Right lobe of liver (tissue), 4 donors: ENCODE measurements at regions not wholly inside any gene's neighbourhood (a gene's known extent, or its start where the extent isn't known, plus 50 kb on each side); places are given as distances from the start of the nearest gene placed in this dataset.
"Not testable (repeated sequence)": the region's sequence is repeated elsewhere in the genome, so short reads cannot be mapped to it uniquely, and the experiment has no call there.

Experiments
- POLR2A ChIP-seq: fragments of 450-650 bp; IDR thresholded peaks from one replicate; pipeline ENCODE4 v1.6.1; 2017; ENCODE audit warnings: antibody characterized with exemption, mild to moderate bottlenecking
- TF ChIP-seq, protein P1 (sequence below), 4 donors: fragments of 200-600 bp in 3 of 4; fragments of 450-650 bp in 1 of 4; IDR thresholded peaks; one replicate each; pipeline versions ENCODE4 v1.5.1 to v1.8.0; 2016 to 2022; ENCODE audit warnings: antibody characterized with exemption in 4 of 4, mild to moderate bottlenecking in 2 of 4
- donor health status: DM: no; HTN: no; CAD: no.
- donor health status: DM: no; HTN: no; CAD: no.
- donor health status: DM: no; HTN: yes; CAD: no.

DNA sequence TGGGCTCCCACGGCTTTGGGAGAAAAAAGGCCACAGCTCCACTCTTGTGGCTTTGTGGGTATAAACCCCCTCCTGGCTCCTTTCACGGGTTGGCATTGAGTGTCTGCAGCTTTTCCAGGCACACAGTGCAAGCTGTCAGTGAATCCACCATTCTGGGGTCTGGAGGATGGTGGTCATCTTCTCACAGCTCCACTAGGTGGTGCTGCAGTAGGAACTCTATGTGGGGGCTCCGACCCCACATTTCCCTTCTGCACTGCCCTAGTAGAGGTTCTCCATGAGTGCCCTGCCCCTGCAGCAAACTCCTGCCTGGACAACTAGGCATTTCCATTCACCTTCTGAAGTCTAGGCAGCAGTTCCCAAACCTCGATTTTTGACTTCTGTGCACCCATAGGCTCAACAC, 104.5 kb downstream of the ART5 start:
- TF ChIP-seq, protein P1, sequence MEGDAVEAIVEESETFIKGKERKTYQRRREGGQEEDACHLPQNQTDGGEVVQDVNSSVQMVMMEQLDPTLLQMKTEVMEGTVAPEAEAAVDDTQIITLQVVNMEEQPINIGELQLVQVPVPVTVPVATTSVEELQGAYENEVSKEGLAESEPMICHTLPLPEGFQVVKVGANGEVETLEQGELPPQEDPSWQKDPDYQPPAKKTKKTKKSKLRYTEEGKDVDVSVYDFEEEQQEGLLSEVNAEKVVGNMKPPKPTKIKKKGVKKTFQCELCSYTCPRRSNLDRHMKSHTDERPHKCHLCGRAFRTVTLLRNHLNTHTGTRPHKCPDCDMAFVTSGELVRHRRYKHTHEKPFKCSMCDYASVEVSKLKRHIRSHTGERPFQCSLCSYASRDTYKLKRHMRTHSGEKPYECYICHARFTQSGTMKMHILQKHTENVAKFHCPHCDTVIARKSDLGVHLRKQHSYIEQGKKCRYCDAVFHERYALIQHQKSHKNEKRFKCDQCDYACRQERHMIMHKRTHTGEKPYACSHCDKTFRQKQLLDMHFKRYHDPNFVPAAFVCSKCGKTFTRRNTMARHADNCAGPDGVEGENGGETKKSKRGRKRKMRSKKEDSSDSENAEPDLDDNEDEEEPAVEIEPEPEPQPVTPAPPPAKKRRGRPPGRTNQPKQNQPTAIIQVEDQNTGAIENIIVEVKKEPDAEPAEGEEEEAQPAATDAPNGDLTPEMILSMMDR (IDR thresholded peaks at IDR 0.05): not testable (repeated sequence)
- not testable (repeated sequence) for TF ChIP-seq POLR2A
